ENCODE measurements at regions not wholly inside any gene's neighbourhood (a gene's known extent, or its start where the extent isn't known, plus 50 kb on each side); places are given as distances from the start of the nearest gene placed in this dataset.

DNA sequence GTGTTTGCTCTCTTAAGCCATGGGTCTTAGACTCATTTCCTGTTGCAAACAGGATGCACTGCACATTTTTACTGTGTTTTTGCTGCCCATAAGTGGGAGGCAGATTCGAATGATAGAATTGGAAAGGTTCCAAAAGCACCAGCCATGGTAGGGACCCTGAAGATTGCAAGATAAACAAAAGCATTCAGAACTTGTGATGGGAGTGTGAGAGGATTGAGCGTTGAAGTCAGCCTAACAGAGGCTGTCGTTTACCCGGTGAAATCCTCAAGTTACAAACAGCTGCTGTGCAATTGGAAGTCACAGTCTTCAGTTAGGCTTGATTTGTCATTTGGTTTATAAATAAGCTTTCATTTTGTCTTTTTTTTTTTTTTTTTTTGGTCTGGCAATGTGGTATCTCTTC is 192.7 kb upstream of the MKI67 start:
- Histone ChIP-seq H3K9me3 (ENCODE audit: control insufficient read depth in 3 of 3, low read length in 3 of 3) (peaks cover 0 to 2% (median 0%) of the 10 kb centered on the region in 3 donors), H3K9ac (ENCODE audit: low read depth in 1 of 3, low read length in 3 of 3) (no peak overlapping the region), H3K4me1 (ENCODE audit: control insufficient read depth in 3 of 3, insufficient read depth in 3 of 3, low read length in 3 of 3) (peaks cover 0 to 2% (median 0%) of the 10 kb centered on the region in 3 donors), H3K36me3 (ENCODE audit: control insufficient read depth in 3 of 3, insufficient read depth in 3 of 3, low read length in 3 of 3) (no peaks in the 10 kb centered on the region), H3K27ac (ENCODE audit: low read depth, low read length) (no peak overlapping the region), H3K27me3 (ENCODE audit: control insufficient read depth in 3 of 3, insufficient read depth in 3 of 3, low read length in 3 of 3) (peaks cover 0 to 3% (median 0%) of the 10 kb centered on the region in 3 donors), H3K4me3 (ENCODE audit: low read length in 3 of 3) (no peak overlapping the region)

GRCh38 chr10:128322106-128322505 is 195.9 kb upstream of the MKI67 start:
- H3K4me1 ChIP-seq (ENCODE audit: control insufficient read depth in 3 of 3, insufficient read depth in 3 of 3, low read length in 3 of 3): peaks cover 0 to 8% (median 7%) of the 10 kb centered on the region in 3 donors
- no peak overlapping the region for H3K4me3 ChIP-seq (ENCODE audit: low read length in 3 of 3)
- H3K36me3 ChIP-seq (ENCODE audit: control insufficient read depth in 3 of 3, insufficient read depth in 3 of 3, low read length in 3 of 3): no peaks in the 10 kb centered on the region
- no peak overlapping the region for H3K9ac ChIP-seq (ENCODE audit: low read depth in 1 of 3, low read length in 3 of 3)
- no peaks in the 10 kb centered on the region for H3K9me3 ChIP-seq (ENCODE audit: control insufficient read depth in 3 of 3, low read length in 3 of 3)
- H3K27me3 ChIP-seq (ENCODE audit: control insufficient read depth in 3 of 3, insufficient read depth in 3 of 3, low read length in 3 of 3): no peaks in the 10 kb centered on the region
- H3K27ac ChIP-seq (ENCODE audit: low read depth, low read length): no peak overlapping the region

DNA sequence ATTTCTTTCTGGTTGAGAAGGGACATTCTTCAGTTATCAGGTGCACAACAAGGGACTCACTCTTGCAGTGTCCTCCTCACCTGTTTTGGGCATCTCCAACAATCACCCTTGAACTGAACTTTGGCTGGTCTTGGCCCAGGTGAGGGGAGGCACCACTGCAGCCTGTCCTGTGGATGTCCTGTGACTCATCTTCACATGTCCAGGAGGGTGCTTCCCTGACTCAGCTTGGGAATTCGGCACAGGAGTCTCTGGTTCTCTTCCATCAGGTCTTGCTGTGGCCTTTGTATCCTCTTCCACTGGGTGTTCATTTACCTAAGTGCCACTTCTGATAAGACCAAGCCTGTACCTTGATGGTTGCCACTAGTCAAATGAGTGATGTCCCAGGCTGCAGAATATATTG is 196.7 kb upstream of the MKI67 start:
- no peaks in the 10 kb centered on the region for H3K36me3 ChIP-seq (ENCODE audit: control insufficient read depth in 3 of 3, insufficient read depth in 3 of 3, low read length in 3 of 3)
- no peak overlapping the region for H3K4me3 ChIP-seq (ENCODE audit: low read length in 3 of 3)
- peaks cover 0 to 8% (median 7%) of the 10 kb centered on the region in 3 donors for H3K4me1 ChIP-seq (ENCODE audit: control insufficient read depth in 3 of 3, insufficient read depth in 3 of 3, low read length in 3 of 3)
- H3K9ac ChIP-seq (ENCODE audit: low read depth in 1 of 3, low read length in 3 of 3): no peak overlapping the region
- peaks cover 0 to 3% (median 0%) of the 10 kb centered on the region in 3 donors for H3K9me3 ChIP-seq (ENCODE audit: control insufficient read depth in 3 of 3, low read length in 3 of 3)
- H3K27me3 ChIP-seq (ENCODE audit: control insufficient read depth in 3 of 3, insufficient read depth in 3 of 3, low read length in 3 of 3): no peaks in the 10 kb centered on the region
- no peak overlapping the region for H3K27ac ChIP-seq (ENCODE audit: low read depth, low read length)

DNA sequence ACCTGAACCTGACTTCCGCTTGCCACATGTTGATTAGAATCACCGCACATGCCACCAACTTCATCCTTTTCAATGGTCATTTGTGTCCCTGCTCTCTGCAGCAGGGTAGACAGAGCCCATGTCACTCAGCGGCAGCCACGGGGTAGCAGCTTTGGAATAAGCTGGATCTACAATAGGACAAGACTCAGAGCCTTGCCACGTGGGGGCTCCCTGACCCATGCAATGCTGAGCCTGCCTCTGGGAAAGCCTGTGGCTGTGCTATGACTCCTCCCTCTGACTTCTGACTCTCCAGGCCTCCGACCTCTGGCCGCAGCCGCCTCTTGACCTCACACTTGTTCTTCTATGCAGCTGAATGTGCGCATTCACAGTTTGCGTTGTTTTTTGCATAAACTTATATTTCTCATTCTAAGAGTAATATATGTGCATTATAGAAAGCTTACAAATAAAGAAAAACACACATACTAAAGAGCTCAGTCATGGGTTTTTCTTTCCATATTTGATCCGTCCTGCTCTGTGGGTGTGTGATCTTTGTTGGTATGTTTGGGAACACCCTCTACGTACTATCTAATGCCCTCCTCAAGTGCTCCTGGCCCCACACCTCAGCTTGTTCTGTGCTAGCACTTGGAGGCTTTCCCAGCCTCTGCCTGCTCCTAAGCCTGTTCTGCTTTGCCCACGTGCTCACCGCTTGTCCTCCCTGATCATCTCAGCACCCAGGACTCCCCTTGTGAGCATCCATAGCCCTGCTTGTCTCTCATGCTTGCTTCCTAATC is 198.0 kb upstream of the MKI67 start:
- Histone ChIP-seq H3K27ac (ENCODE audit: low read depth, low read length) (no peak overlapping the region), H3K9me3 (ENCODE audit: control insufficient read depth in 3 of 3, low read length in 3 of 3) (peaks cover 0 to 3% (median 0%) of the 10 kb centered on the region in 3 donors), H3K36me3 (ENCODE audit: control insufficient read depth in 3 of 3, insufficient read depth in 3 of 3, low read length in 3 of 3) (no peaks in the 10 kb centered on the region), H3K27me3 (ENCODE audit: control insufficient read depth in 3 of 3, insufficient read depth in 3 of 3, low read length in 3 of 3) (no peaks in the 10 kb centered on the region), H3K9ac (ENCODE audit: low read depth in 1 of 3, low read length in 3 of 3) (peak overlapping the region in 2 of 3 donors; percentile 1 to 47), H3K4me3 (ENCODE audit: low read length in 3 of 3) (no peak overlapping the region), H3K4me1 (ENCODE audit: control insufficient read depth in 3 of 3, insufficient read depth in 3 of 3, low read length in 3 of 3) (peaks cover 0 to 8% (median 7%) of the 10 kb centered on the region in 3 donors)

DNA sequence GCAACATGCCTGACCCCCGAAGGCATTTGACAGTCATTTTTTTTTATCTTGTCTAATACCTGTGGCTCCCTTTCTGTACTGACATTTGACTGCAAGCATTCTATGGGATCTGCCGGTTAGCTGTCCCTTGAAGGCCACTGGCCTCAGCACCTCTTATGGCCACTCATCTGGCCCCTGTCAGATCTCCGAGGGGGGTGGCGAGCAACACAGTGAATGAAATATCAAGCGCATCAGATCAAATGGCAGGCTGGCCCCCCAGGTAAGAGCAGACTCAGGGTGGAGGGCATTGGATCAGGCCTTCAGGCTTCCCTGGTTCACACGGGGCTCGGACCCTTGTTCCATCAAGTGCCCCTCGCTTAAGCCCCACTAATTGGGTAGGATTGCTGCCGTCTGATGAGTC is 199.6 kb upstream of the MKI67 start:
- no peak overlapping the region for H3K9ac ChIP-seq (ENCODE audit: low read depth in 1 of 3, low read length in 3 of 3)
- H3K36me3 ChIP-seq (ENCODE audit: control insufficient read depth in 3 of 3, insufficient read depth in 3 of 3, low read length in 3 of 3): no peaks in the 10 kb centered on the region
- peaks cover 0 to 3% (median 0%) of the 10 kb centered on the region in 3 donors for H3K9me3 ChIP-seq (ENCODE audit: control insufficient read depth in 3 of 3, low read length in 3 of 3)
- no peak overlapping the region for H3K27ac ChIP-seq (ENCODE audit: low read depth, low read length)
- H3K4me1 ChIP-seq (ENCODE audit: control insufficient read depth in 3 of 3, insufficient read depth in 3 of 3, low read length in 3 of 3): peaks cover 0 to 8% (median 7%) of the 10 kb centered on the region in 3 donors
- H3K4me3 ChIP-seq (ENCODE audit: low read length in 3 of 3): no peak overlapping the region
- H3K27me3 ChIP-seq (ENCODE audit: control insufficient read depth in 3 of 3, insufficient read depth in 3 of 3, low read length in 3 of 3): no peaks in the 10 kb centered on the region

- Histone ChIP-seq H3K36me3 (ENCODE audit: control insufficient read depth in 3 of 3, insufficient read depth in 3 of 3, low read length in 3 of 3) (no peaks in the 10 kb centered on the region), H3K9me3 (ENCODE audit: control insufficient read depth in 3 of 3, low read length in 3 of 3) (peaks cover 0 to 3% (median 0%) of the 10 kb centered on the region in 3 donors), H3K27me3 (ENCODE audit: control insufficient read depth in 3 of 3, insufficient read depth in 3 of 3, low read length in 3 of 3) (no peaks in the 10 kb centered on the region), H3K9ac (ENCODE audit: low read depth in 1 of 3, low read length in 3 of 3) (no peak overlapping the region), H3K27ac (ENCODE audit: low read depth, low read length) (no peak overlapping the region), H3K4me3 (ENCODE audit: low read length in 3 of 3) (no peak overlapping the region), H3K4me1 (ENCODE audit: control insufficient read depth in 3 of 3, insufficient read depth in 3 of 3, low read length in 3 of 3) (peaks cover 0 to 8% (median 7%) of the 10 kb centered on the region in 3 donors)
Observed at GRCh38 chr10:128326251-128326650, 200.0 kb upstream of the MKI67 start.

- Histone ChIP-seq H3K27me3 (ENCODE audit: control insufficient read depth in 3 of 3, insufficient read depth in 3 of 3, low read length in 3 of 3) (no peaks in the 10 kb centered on the region), H3K9ac (ENCODE audit: low read depth in 1 of 3, low read length in 3 of 3) (no peak overlapping the region), H3K36me3 (ENCODE audit: control insufficient read depth in 3 of 3, insufficient read depth in 3 of 3, low read length in 3 of 3) (no peaks in the 10 kb centered on the region), H3K4me1 (ENCODE audit: control insufficient read depth in 3 of 3, insufficient read depth in 3 of 3, low read length in 3 of 3) (peaks cover 0 to 8% (median 7%) of the 10 kb centered on the region in 3 donors), H3K4me3 (ENCODE audit: low read length in 3 of 3) (no peak overlapping the region), H3K27ac (ENCODE audit: low read depth, low read length) (no peak overlapping the region), H3K9me3 (ENCODE audit: control insufficient read depth in 3 of 3, low read length in 3 of 3) (peaks cover 0 to 3% (median 0%) of the 10 kb centered on the region in 3 donors)
Observed at GRCh38 chr10:128326851-128327250, 200.6 kb upstream of the MKI67 start.

GRCh38 chr10:128336401-128336800 is 210.2 kb upstream of the MKI67 start:
- Histone ChIP-seq H3K27me3 (ENCODE audit: control insufficient read depth in 3 of 3, insufficient read depth in 3 of 3, low read length in 3 of 3) (no peaks in the 10 kb centered on the region), H3K4me1 (ENCODE audit: control insufficient read depth in 3 of 3, insufficient read depth in 3 of 3, low read length in 3 of 3) (peaks cover 23 to 26% (median 25%) of the 10 kb centered on the region in 3 donors), H3K36me3 (ENCODE audit: control insufficient read depth in 3 of 3, insufficient read depth in 3 of 3, low read length in 3 of 3) (no peaks in the 10 kb centered on the region), H3K4me3 (ENCODE audit: low read length in 3 of 3) (no peak overlapping the region), H3K27ac (ENCODE audit: low read depth, low read length) (no peak overlapping the region), H3K9ac (ENCODE audit: low read depth in 1 of 3, low read length in 3 of 3) (no peak overlapping the region), H3K9me3 (ENCODE audit: control insufficient read depth in 3 of 3, low read length in 3 of 3) (no peaks in the 10 kb centered on the region)

DNA sequence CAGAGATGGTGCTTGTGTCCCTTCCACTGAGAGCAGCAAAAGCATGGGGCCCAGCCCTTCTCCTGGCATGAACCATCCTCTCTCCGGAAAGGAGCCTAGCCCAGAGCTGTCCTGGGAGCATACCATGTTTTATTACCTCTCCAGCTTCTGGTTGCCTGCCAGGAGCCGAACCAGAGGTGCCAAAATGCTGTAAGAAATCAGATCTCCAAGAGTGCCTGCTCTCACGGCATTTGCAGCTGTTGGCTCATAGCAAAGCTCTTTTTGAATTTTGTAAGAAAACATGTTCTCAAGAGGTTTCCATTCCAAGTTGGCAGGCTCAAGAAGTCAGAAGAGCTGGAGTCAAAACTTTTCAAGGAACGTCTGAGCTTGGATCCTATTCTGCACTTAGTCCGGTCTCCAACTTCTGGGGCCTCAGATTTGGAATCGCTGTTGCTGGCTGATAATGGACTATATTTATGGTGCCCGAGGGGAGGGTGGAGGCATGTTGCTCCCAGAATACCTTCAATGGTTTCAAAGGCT is 211.7 kb upstream of the MKI67 start:
- H3K4me3 ChIP-seq (ENCODE audit: low read length in 3 of 3): peak overlapping the region in 2 of 3 donors; percentile 25 to 35
- H3K27me3 ChIP-seq (ENCODE audit: control insufficient read depth in 3 of 3, insufficient read depth in 3 of 3, low read length in 3 of 3): no peaks in the 10 kb centered on the region
- H3K36me3 ChIP-seq (ENCODE audit: control insufficient read depth in 3 of 3, insufficient read depth in 3 of 3, low read length in 3 of 3): no peaks in the 10 kb centered on the region
- peaks cover 23 to 26% (median 25%) of the 10 kb centered on the region in 3 donors for H3K4me1 ChIP-seq (ENCODE audit: control insufficient read depth in 3 of 3, insufficient read depth in 3 of 3, low read length in 3 of 3)
- peak overlapping the region; percentile 67 for H3K27ac ChIP-seq (ENCODE audit: low read depth, low read length)
- no peaks in the 10 kb centered on the region for H3K9me3 ChIP-seq (ENCODE audit: control insufficient read depth in 3 of 3, low read length in 3 of 3)
- H3K9ac ChIP-seq (ENCODE audit: low read depth in 1 of 3, low read length in 3 of 3): peak overlapping the region in 2 of 3 donors; percentile 58 to 71

GRCh38 chr10:128338951-128339350 is 212.7 kb upstream of the MKI67 start:
- H3K27ac ChIP-seq (ENCODE audit: low read depth, low read length): no peak overlapping the region
- no peaks in the 10 kb centered on the region for H3K9me3 ChIP-seq (ENCODE audit: control insufficient read depth in 3 of 3, low read length in 3 of 3)
- no peak overlapping the region for H3K4me3 ChIP-seq (ENCODE audit: low read length in 3 of 3)
- no peaks in the 10 kb centered on the region for H3K36me3 ChIP-seq (ENCODE audit: control insufficient read depth in 3 of 3, insufficient read depth in 3 of 3, low read length in 3 of 3)
- peaks cover 23 to 26% (median 25%) of the 10 kb centered on the region in 3 donors for H3K4me1 ChIP-seq (ENCODE audit: control insufficient read depth in 3 of 3, insufficient read depth in 3 of 3, low read length in 3 of 3)
- H3K27me3 ChIP-seq (ENCODE audit: control insufficient read depth in 3 of 3, insufficient read depth in 3 of 3, low read length in 3 of 3): no peaks in the 10 kb centered on the region
- no peak overlapping the region for H3K9ac ChIP-seq (ENCODE audit: low read depth in 1 of 3, low read length in 3 of 3)

All from skeletal muscle tissue (tissue), 3 donors.